ENCODE measurements at regions not wholly inside any gene's neighbourhood (a gene's known extent, or its start where the extent isn't known, plus 50 kb on each side); places are given as distances from the start of the nearest gene placed in this dataset.

DNA sequence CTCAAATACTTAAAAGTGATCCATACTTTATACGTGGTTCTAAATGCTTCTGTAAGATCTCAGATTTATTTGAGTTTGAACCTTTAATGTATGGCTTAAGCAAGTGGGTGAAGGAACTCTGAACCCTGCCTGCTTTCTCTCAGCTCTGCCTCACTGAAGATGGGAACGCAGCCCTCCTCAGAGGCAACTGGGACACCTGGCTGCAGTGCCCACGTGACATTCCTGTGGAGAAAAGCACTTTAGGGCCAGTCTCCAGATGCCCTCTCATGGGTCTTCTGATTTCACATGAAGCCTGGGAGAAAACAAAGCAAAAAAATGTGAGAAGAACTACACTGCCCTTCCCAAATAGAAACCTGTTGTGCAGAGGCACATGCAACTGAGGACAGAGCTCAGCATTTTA, 242.6 kb upstream of the ANKRD30A start:
- H3K9ac ChIP-seq, result no peak overlapping the region
- H2AFZ ChIP-seq, result no peak overlapping the region
- no peak overlapping the region for H3K4me2 ChIP-seq (ENCODE audit: low read length)
- H3K79me2 ChIP-seq, result no peaks in the 10 kb centered on the region
- no peaks in the 10 kb centered on the region for H3K27me3 ChIP-seq (ENCODE audit: control insufficient read depth, insufficient read depth, low read length)
- no peaks in the 10 kb centered on the region for H3K9me3 ChIP-seq (ENCODE audit: control insufficient read depth, low read length)
- no peak overlapping the region for H3K27ac ChIP-seq
- no peaks in the 10 kb centered on the region for H3K36me3 ChIP-seq (ENCODE audit: control insufficient read depth, insufficient read depth, low read length)
- no peak overlapping the region for H3K4me3 ChIP-seq (ENCODE audit: low read depth, low read length)
- TF ChIP-seq, protein P1, sequence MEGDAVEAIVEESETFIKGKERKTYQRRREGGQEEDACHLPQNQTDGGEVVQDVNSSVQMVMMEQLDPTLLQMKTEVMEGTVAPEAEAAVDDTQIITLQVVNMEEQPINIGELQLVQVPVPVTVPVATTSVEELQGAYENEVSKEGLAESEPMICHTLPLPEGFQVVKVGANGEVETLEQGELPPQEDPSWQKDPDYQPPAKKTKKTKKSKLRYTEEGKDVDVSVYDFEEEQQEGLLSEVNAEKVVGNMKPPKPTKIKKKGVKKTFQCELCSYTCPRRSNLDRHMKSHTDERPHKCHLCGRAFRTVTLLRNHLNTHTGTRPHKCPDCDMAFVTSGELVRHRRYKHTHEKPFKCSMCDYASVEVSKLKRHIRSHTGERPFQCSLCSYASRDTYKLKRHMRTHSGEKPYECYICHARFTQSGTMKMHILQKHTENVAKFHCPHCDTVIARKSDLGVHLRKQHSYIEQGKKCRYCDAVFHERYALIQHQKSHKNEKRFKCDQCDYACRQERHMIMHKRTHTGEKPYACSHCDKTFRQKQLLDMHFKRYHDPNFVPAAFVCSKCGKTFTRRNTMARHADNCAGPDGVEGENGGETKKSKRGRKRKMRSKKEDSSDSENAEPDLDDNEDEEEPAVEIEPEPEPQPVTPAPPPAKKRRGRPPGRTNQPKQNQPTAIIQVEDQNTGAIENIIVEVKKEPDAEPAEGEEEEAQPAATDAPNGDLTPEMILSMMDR (IDR thresholded peaks at IDR 0.05), result no peak
- H3K4me1 ChIP-seq, result no peaks in the 10 kb centered on the region

DNA sequence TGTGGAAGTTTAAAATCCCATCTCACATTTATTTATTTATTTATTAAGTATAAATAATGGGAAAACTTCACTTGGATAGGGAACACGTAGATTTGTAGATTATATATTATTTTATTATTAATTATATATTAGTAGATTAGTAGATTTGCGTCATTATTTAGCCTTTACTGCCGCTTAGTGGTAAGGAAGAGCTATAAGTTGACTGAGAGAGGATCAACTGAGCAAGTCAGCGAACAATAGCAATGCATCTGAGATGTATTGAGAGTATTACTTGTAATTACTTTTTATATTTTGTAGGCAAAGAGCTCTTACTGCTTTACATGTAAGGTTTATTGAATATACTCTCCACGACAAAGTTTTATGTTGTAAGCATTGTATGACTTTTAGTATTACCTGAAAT, 244.5 kb upstream of the ANKRD30A start:
- Histone ChIP-seq H3K4me2 (ENCODE audit: low read length) (no peak overlapping the region), H3K79me2 (no peaks in the 10 kb centered on the region), H3K4me1 (no peaks in the 10 kb centered on the region)

DNA sequence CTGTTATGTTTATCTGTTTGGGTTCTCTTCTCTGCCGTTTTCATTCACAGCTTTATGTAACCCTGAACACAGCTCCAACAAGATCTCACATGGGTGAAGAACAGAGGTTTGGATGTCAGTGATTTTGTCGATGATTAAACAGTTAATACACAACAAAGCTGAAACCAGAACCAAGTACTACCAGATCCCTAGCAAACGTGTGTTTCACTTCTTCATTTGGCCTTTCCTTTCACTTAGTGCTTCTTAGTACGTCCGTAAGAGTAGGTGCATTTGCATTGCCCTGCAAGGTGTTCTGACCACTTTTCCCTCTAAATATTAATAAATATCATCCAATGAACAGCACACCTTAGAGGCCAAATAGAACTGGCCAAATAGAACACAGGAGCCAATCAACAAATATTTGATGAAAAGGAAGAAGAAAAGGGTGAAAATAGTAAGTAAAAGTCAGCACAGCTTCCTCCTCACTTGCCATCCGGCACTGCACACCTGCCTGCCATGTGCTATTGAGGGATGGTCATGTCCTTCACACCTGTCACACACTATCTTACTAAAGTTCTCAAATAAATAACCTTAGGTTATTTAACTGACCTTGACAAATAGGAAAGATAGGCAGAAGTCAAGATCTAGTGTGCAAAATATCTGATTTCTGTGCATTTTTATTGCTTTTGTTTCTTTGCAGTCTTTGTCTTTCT, 252.6 kb upstream of the ANKRD30A start:
- H3K36me3 ChIP-seq (ENCODE audit: control insufficient read depth, insufficient read depth, low read length), result no peaks in the 10 kb centered on the region
- H3K27ac ChIP-seq, result no peak overlapping the region
- H3K4me3 ChIP-seq (ENCODE audit: low read depth, low read length), result no peak overlapping the region
- H3K27me3 ChIP-seq (ENCODE audit: control insufficient read depth, insufficient read depth, low read length), result no peaks in the 10 kb centered on the region
- TF ChIP-seq, protein P1 (IDR thresholded peaks at IDR 0.05), result no peak
- H3K79me2 ChIP-seq, result no peaks in the 10 kb centered on the region
- no peak overlapping the region for H2AFZ ChIP-seq
- no peak overlapping the region for H3K9ac ChIP-seq
- no peak overlapping the region for H3K4me2 ChIP-seq (ENCODE audit: low read length)
- H3K4me1 ChIP-seq, result no peaks in the 10 kb centered on the region
- H3K9me3 ChIP-seq (ENCODE audit: control insufficient read depth, low read length), result no peaks in the 10 kb centered on the region

More for the DNA sequence above, 244.5 kb upstream of the ANKRD30A start:
- Histone ChIP-seq H3K4me3 (ENCODE audit: low read depth, low read length) (no peak overlapping the region), H3K9ac (no peak overlapping the region), H3K27ac (no peak overlapping the region), H3K27me3 (ENCODE audit: control insufficient read depth, insufficient read depth, low read length) (no peaks in the 10 kb centered on the region), H2AFZ (no peak overlapping the region), H3K9me3 (ENCODE audit: control insufficient read depth, low read length) (no peaks in the 10 kb centered on the region), H3K36me3 (ENCODE audit: control insufficient read depth, insufficient read depth, low read length) (no peaks in the 10 kb centered on the region)
- TF ChIP-seq, protein P1 (IDR thresholded peaks at IDR 0.05), result no peak

DNA sequence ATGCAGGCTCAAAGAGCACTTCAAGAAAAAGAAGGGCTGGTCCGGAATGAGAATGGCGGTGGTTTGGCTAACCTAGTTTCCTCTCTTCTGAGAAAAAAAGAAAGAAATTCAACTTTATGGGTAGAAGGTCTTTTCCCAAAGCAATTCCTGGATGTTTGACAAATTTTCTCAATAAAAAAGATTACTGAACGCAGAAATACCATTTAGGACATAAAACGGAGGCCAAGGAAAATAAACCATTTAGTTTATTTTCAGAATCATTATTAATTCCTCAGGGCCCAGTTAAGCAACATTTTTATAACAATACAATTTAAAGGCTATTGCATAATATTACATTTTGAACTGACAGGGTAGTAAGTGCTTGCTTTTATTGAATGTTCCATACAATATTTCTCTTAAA, 284.6 kb upstream of the ANKRD30A start:
- H3K9ac ChIP-seq, result no peak overlapping the region
- no peaks in the 10 kb centered on the region for H3K79me2 ChIP-seq
- no peak overlapping the region for H3K4me2 ChIP-seq (ENCODE audit: low read length)
- H3K4me3 ChIP-seq (ENCODE audit: low read depth, low read length), result no peak overlapping the region
- H2AFZ ChIP-seq, result no peak overlapping the region
- no peaks in the 10 kb centered on the region for H3K36me3 ChIP-seq (ENCODE audit: control insufficient read depth, insufficient read depth, low read length)
- TF ChIP-seq, protein P1 (IDR thresholded peaks at IDR 0.05), result no peak
- no peaks in the 10 kb centered on the region for H3K27me3 ChIP-seq (ENCODE audit: control insufficient read depth, insufficient read depth, low read length)
- H3K4me1 ChIP-seq, result no peaks in the 10 kb centered on the region
- no peaks in the 10 kb centered on the region for H3K9me3 ChIP-seq (ENCODE audit: control insufficient read depth, low read length)
- no peak overlapping the region for H3K27ac ChIP-seq

DNA sequence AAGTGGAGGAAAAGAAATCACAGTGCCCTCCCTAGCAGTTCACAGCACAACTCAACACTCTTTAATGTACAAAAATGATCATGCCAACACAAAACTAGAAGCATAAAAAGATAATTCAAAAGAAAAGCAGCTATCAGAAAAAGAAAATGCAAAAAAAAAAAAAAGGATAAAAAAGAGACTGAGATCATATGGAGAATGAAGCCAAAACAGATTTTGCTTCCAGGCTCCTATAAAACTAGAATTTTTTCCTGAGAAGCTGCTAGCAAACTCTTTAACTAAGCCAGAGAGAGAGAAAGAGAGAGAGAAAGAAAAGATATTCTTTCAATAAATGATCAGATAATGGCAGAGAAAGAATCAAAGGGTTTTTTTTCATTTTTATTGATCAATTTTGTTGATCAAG, 288.0 kb upstream of the ANKRD30A start:
- Histone ChIP-seq H3K4me1 (no peaks in the 10 kb centered on the region), H3K79me2 (no peaks in the 10 kb centered on the region), H3K4me3 (ENCODE audit: low read depth, low read length) (no peak overlapping the region), H3K36me3 (ENCODE audit: control insufficient read depth, insufficient read depth, low read length) (no peaks in the 10 kb centered on the region), H3K9ac (no peak overlapping the region), H3K9me3 (ENCODE audit: control insufficient read depth, low read length) (no peaks in the 10 kb centered on the region), H2AFZ (no peak overlapping the region), H3K4me2 (ENCODE audit: low read length) (no peak overlapping the region), H3K27me3 (ENCODE audit: control insufficient read depth, insufficient read depth, low read length) (no peaks in the 10 kb centered on the region), H3K27ac (no peak overlapping the region)
- TF ChIP-seq, protein P1 (IDR thresholded peaks at IDR 0.05), result no peak

Measured in parathyroid adenoma (tissue), 2 donors.